ENCODE measurements at regions not wholly inside any gene's neighbourhood (a gene's known extent, or its start where the extent isn't known, plus 50 kb on each side); places are given as distances from the start of the nearest gene placed in this dataset.
"Not testable (repeated sequence)": the region's sequence is repeated elsewhere in the genome, so short reads cannot be mapped to it uniquely, and the experiment has no call there.

- TF ChIP-seq POLR2A (IDR thresholded peaks at IDR 0.05), result no peak
- no peak for TF ChIP-seq CTCF (IDR thresholded peaks at IDR 0.05)
- no peak for TF ChIP-seq POLR2AphosphoS5 (IDR thresholded peaks at IDR 0.05; ENCODE audit: insufficient read depth in 1 of 2, low read depth in 1 of 2)
- DNase-seq (ENCODE audit: extremely low spot score in 2 of 2), result no peak
- Histone ChIP-seq H3K27ac (no peak overlapping the region), H3K36me3 (no peaks in the 10 kb centered on the region), H3K9me3 (no peaks in the 10 kb centered on the region), H3K4me3 (no peak overlapping the region), H3K4me1 (no peaks in the 10 kb centered on the region), H3K27me3 (no peaks in the 10 kb centered on the region)
- intact Hi-C loops (cut with DNase I), result no loop called here
Measured at GRCh38 chr20:41704896-41705295, 86.7 kb upstream of the CHD6 start.

- intact Hi-C loops (cut with DNase I), result no loop called here
- TF ChIP-seq CTCF (IDR thresholded peaks at IDR 0.05), result no peak
- TF ChIP-seq POLR2AphosphoS5 (IDR thresholded peaks at IDR 0.05; ENCODE audit: insufficient read depth in 1 of 2, low read depth in 1 of 2), result no peak
- TF ChIP-seq POLR2A (IDR thresholded peaks at IDR 0.05), result no peak
- Histone ChIP-seq H3K27me3 (no peaks in the 10 kb centered on the region), H3K36me3 (no peaks in the 10 kb centered on the region), H3K27ac (no peak overlapping the region), H3K9me3 (no peaks in the 10 kb centered on the region), H3K4me3 (no peak overlapping the region), H3K4me1 (no peaks in the 10 kb centered on the region)
- no peak for DNase-seq (ENCODE audit: extremely low spot score in 2 of 2)
Measured at GRCh38 chr20:41702647-41703046, 84.5 kb upstream of the CHD6 start.

- Histone ChIP-seq H3K9me3 (no peaks in the 10 kb centered on the region), H3K27ac (no peak overlapping the region), H3K4me1 (no peaks in the 10 kb centered on the region), H3K36me3 (no peaks in the 10 kb centered on the region), H3K4me3 (no peak overlapping the region), H3K27me3 (no peaks in the 10 kb centered on the region)
- TF ChIP-seq POLR2A (IDR thresholded peaks at IDR 0.05) (no peak), POLR2AphosphoS5 (IDR thresholded peaks at IDR 0.05; ENCODE audit: insufficient read depth in 1 of 2, low read depth in 1 of 2) (no peak), CTCF (IDR thresholded peaks at IDR 0.05) (no peak)
- intact Hi-C loops (cut with DNase I), result no loop called here
- no peak for DNase-seq (ENCODE audit: extremely low spot score in 2 of 2)
Measured at GRCh38 chr20:41701588-41702348, 83.6 kb upstream of the CHD6 start.

- H3K4me1 ChIP-seq; H3K9me3 ChIP-seq; H3K4me3 ChIP-seq; H3K27ac ChIP-seq; DNase-seq (ENCODE audit: extremely low spot score in 2 of 2); H3K27me3 ChIP-seq; intact Hi-C loops (cut with DNase I); H3K36me3 ChIP-seq: not testable (repeated sequence)
Measured at GRCh38 chr20:41699673-41700072, 81.5 kb upstream of the CHD6 start.

- DNase-seq (ENCODE audit: extremely low spot score in 2 of 2), result no peak
- Histone ChIP-seq H3K27me3 (no peaks in the 10 kb centered on the region), H3K9me3 (no peaks in the 10 kb centered on the region), H3K4me1 (peaks cover 7% of the 10 kb centered on the region), H3K4me3 (no peak overlapping the region), H3K27ac (no peak overlapping the region), H3K36me3 (no peaks in the 10 kb centered on the region)
- TF ChIP-seq CTCF (IDR thresholded peaks at IDR 0.05) (peak in 2 of 3 experiments; percentile 45), POLR2AphosphoS5 (IDR thresholded peaks at IDR 0.05; ENCODE audit: insufficient read depth in 1 of 2, low read depth in 1 of 2) (no peak)
- intact Hi-C loops (cut with DNase I), result no loop called here
Measured at GRCh38 chr20:41697861-41698559, 79.8 kb upstream of the CHD6 start.

Measured in vagina (tissue), 2 donors.